ENCODE measurements at regions not wholly inside any gene's neighbourhood (a gene's known extent, or its start where the extent isn't known, plus 50 kb on each side); places are given as distances from the start of the nearest gene placed in this dataset.

- Histone ChIP-seq H2AFZ (ENCODE audit: low read length) (no peak overlapping the region), H3K27me3 (ENCODE audit: insufficient read depth, low read length, poor library complexity, severe bottlenecking) (no peaks in the 10 kb centered on the region), H4K20me1 (ENCODE audit: insufficient read depth, low read length, poor library complexity, severe bottlenecking) (no peaks in the 10 kb centered on the region), H3K4me3 (ENCODE audit: low read length, poor library complexity, severe bottlenecking) (no peak overlapping the region), H3K36me3 (ENCODE audit: insufficient read depth, low read length) (no peaks in the 10 kb centered on the region), H3K9ac (ENCODE audit: low read depth, low read length, poor library complexity, severe bottlenecking) (no peak overlapping the region), H3K4me2 (ENCODE audit: low read depth, low read length, poor library complexity, severe bottlenecking) (no peak overlapping the region), H3K9me2 (replicated peaks; ENCODE audit: low read depth, low read length) (no peaks in the 10 kb centered on the region), H3K9me3 (ENCODE audit: insufficient read depth, low read depth, low read length) (no peaks in the 10 kb centered on the region), H3F3A (ENCODE audit: low read depth) (no peaks in the 10 kb centered on the region), H3K4me1 (ENCODE audit: insufficient read depth, low read length, poor library complexity, severe bottlenecking) (peaks cover 7% of the 10 kb centered on the region), H3K79me2 (ENCODE audit: insufficient read depth, low read length) (no peaks in the 10 kb centered on the region)
- TF ChIP-seq EZH2phosphoT487 (IDR thresholded peaks at IDR 0.05; ENCODE audit: borderline replicate concordance) (no peak), CTCF (conservative IDR thresholded peaks at IDR 0.05; ENCODE audit: low read length) (no peak)
Measured at GRCh38 chr9:38280251-38280800, 112.2 kb upstream of the ALDH1B1 start.

- no peaks in the 10 kb centered on the region for H3K9me2 ChIP-seq (replicated peaks; ENCODE audit: low read depth, low read length)
- H3K9me3 ChIP-seq (ENCODE audit: insufficient read depth, low read depth, low read length), result no peaks in the 10 kb centered on the region
- no peak overlapping the region for H3K4me3 ChIP-seq (ENCODE audit: low read length, poor library complexity, severe bottlenecking)
- no peaks in the 10 kb centered on the region for H3K36me3 ChIP-seq (ENCODE audit: insufficient read depth, low read length)
- H3K27me3 ChIP-seq (ENCODE audit: insufficient read depth, low read length, poor library complexity, severe bottlenecking), result no peaks in the 10 kb centered on the region
- no peaks in the 10 kb centered on the region for H3F3A ChIP-seq (ENCODE audit: low read depth)
- no peaks in the 10 kb centered on the region for H4K20me1 ChIP-seq (ENCODE audit: insufficient read depth, low read length, poor library complexity, severe bottlenecking)
- H3K4me1 ChIP-seq (ENCODE audit: insufficient read depth, low read length, poor library complexity, severe bottlenecking), result peaks cover 7% of the 10 kb centered on the region
- H3K9ac ChIP-seq (ENCODE audit: low read depth, low read length, poor library complexity, severe bottlenecking), result no peak overlapping the region
- peak overlapping the region; percentile 13 for H3K4me2 ChIP-seq (ENCODE audit: low read depth, low read length, poor library complexity, severe bottlenecking)
- no peak overlapping the region for H2AFZ ChIP-seq (ENCODE audit: low read length)
- H3K79me2 ChIP-seq (ENCODE audit: insufficient read depth, low read length), result no peaks in the 10 kb centered on the region
- TF ChIP-seq CTCF (conservative IDR thresholded peaks at IDR 0.05; ENCODE audit: low read length) (no peak), EZH2phosphoT487 (IDR thresholded peaks at IDR 0.05; ENCODE audit: borderline replicate concordance) (no peak)
Measured at GRCh38 chr9:38278931-38279679, 113.4 kb upstream of the ALDH1B1 start.

DNA sequence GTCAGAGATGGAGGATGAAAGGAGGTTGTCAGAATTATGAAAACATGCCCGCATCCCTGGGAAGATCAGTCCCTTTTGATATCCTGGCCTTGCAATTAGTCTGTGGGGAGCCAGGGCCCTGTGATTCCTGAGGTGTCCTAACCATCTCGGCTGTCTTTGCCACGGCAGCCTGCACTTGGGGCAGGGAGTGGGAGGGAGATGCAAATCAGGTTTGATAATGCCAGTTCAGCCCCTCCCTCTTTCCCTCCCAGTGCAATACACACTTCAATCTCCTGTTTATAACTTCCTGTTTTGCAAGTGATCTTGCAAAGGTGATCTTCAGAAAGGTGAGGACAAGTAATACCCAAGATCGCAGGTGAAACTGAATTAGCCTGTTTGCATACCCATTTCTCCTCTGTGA lies 114.0 kb upstream of the ALDH1B1 start:
- TF ChIP-seq EZH2phosphoT487 (IDR thresholded peaks at IDR 0.05; ENCODE audit: borderline replicate concordance) (no peak), CTCF (conservative IDR thresholded peaks at IDR 0.05; ENCODE audit: low read length) (no peak)
- Histone ChIP-seq H3K9ac (ENCODE audit: low read depth, low read length, poor library complexity, severe bottlenecking) (no peak overlapping the region), H2AFZ (ENCODE audit: low read length) (no peak overlapping the region), H3F3A (ENCODE audit: low read depth) (no peaks in the 10 kb centered on the region), H3K27me3 (ENCODE audit: insufficient read depth, low read length, poor library complexity, severe bottlenecking) (no peaks in the 10 kb centered on the region), H3K4me2 (ENCODE audit: low read depth, low read length, poor library complexity, severe bottlenecking) (peak overlapping the region; percentile 43), H3K4me1 (ENCODE audit: insufficient read depth, low read length, poor library complexity, severe bottlenecking) (peaks cover 7% of the 10 kb centered on the region), H3K79me2 (ENCODE audit: insufficient read depth, low read length) (no peaks in the 10 kb centered on the region), H3K36me3 (ENCODE audit: insufficient read depth, low read length) (no peaks in the 10 kb centered on the region), H4K20me1 (ENCODE audit: insufficient read depth, low read length, poor library complexity, severe bottlenecking) (no peaks in the 10 kb centered on the region), H3K4me3 (ENCODE audit: low read length, poor library complexity, severe bottlenecking) (no peak overlapping the region), H3K9me3 (ENCODE audit: insufficient read depth, low read depth, low read length) (no peaks in the 10 kb centered on the region), H3K9me2 (replicated peaks; ENCODE audit: low read depth, low read length) (no peaks in the 10 kb centered on the region)

Measured in Loucy (cell line).